Calu3 (cell line): ENCODE measurements at regions not wholly inside any gene's neighbourhood (a gene's known extent, or its start where the extent isn't known, plus 50 kb on each side); places are given as distances from the start of the nearest gene placed in this dataset.

Experiments used
- BruUV-seq: library from RNA; stranded (reverse); fragments of 400-500 nt; replicated peaks from 2 replicates; lab custom pipeline; 2021; lab: Mats Ljungman, UMichigan
- CTCF ChIA-PET: fragments of 300-600 bp; sonication (Branson Sonifier 250); formaldehyde crosslinking; loops from one replicate; lab custom pipeline; 2022; ENCODE audit warnings: antibody characterized with exemption; lab: Charles Lee
- DNase-seq: peaks from one replicate; pipeline ENCODE4 v3.0.0; 2022
- H3K27ac Mint-ChIP-seq: one replicate; pipeline ENCODE4 v1.8.0; 2022; ENCODE audit warnings: mixed read lengths; ENCODE audit not compliant: unreplicated experiment
- H3K27me3 Mint-ChIP-seq: one replicate; pipeline ENCODE4 v1.8.0; 2022; ENCODE audit warnings: mixed read lengths; ENCODE audit not compliant: unreplicated experiment
- H3K36me3 Mint-ChIP-seq: one replicate; pipeline ENCODE4 v1.8.0; 2022; ENCODE audit warnings: mild to moderate bottlenecking, moderate library complexity, mixed read lengths; ENCODE audit not compliant: insufficient read depth, unreplicated experiment
- H3K4me1 Mint-ChIP-seq: one replicate; pipeline ENCODE4 v1.8.0; 2022; ENCODE audit warnings: mild to moderate bottlenecking, low read depth, mixed read lengths; ENCODE audit not compliant: unreplicated experiment
- H3K4me3 Mint-ChIP-seq: one replicate; pipeline ENCODE4 v1.8.0; 2022; ENCODE audit warnings: mild to moderate bottlenecking, low read depth, moderate library complexity, mixed read lengths; ENCODE audit not compliant: unreplicated experiment
- H3K9me3 Mint-ChIP-seq: one replicate; pipeline ENCODE4 v1.8.0; 2022; ENCODE audit warnings: low read depth, mixed read lengths; ENCODE audit not compliant: unreplicated experiment
- intact Hi-C: fragments of 100-400 bp; cut with micrococcal nuclease; formaldehyde crosslinking; loops from one replicate; pipeline ENCODE4 v1.10.0; 2022; ENCODE audit not compliant: unreplicated experiment
- TF ChIP-seq, protein P1 (sequence below): fragments of 200-600 bp; IDR thresholded peaks from one replicate; pipeline ENCODE4 v1.8.0; 2022; ENCODE audit warnings: antibody characterized with exemption; ENCODE audit not compliant: unreplicated experiment

GRCh38 chr4:153060196-153060595 lies 124.1 kb downstream of the FHDC1 start:
- H3K27ac Mint-ChIP-seq: no peak overlapping the region

DNA sequence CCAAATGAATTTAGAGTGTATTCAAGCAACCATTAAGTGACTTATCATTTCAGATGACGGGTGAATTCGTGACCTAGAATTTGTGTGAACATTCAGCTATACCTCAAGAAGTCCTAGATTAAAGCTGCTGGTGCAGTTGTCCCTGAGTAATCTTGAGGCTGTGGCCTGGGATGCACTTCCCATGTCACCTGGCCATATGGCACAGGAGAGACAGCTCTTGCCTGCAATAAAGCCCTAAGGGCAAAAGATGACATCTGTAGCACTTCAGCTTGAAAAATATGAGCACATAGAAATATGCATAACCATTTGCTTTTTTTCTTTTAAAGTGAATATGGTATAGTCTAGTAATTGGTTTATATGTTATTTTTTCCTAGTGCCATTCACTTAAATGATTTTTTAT lies 125.8 kb downstream of the FHDC1 start:
- TF ChIP-seq, protein P1, sequence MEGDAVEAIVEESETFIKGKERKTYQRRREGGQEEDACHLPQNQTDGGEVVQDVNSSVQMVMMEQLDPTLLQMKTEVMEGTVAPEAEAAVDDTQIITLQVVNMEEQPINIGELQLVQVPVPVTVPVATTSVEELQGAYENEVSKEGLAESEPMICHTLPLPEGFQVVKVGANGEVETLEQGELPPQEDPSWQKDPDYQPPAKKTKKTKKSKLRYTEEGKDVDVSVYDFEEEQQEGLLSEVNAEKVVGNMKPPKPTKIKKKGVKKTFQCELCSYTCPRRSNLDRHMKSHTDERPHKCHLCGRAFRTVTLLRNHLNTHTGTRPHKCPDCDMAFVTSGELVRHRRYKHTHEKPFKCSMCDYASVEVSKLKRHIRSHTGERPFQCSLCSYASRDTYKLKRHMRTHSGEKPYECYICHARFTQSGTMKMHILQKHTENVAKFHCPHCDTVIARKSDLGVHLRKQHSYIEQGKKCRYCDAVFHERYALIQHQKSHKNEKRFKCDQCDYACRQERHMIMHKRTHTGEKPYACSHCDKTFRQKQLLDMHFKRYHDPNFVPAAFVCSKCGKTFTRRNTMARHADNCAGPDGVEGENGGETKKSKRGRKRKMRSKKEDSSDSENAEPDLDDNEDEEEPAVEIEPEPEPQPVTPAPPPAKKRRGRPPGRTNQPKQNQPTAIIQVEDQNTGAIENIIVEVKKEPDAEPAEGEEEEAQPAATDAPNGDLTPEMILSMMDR: no peak
- peaks cover 30% of the 10 kb centered on the region for H3K27me3 Mint-ChIP-seq
- no peak for DNase-seq
- H3K36me3 Mint-ChIP-seq: no peaks in the 10 kb centered on the region
- H3K4me3 Mint-ChIP-seq: no peak overlapping the region
- peaks cover 1% of the 10 kb centered on the region for H3K4me1 Mint-ChIP-seq
- CTCF ChIA-PET: interaction anchor here (0.7 kb wide), 1 partner anchor 12 kb away, joined by 3 read pairs; no protein-coding TSS in a partner anchor
- no peaks in the 10 kb centered on the region for H3K9me3 Mint-ChIP-seq
- intact Hi-C loops: no loop called here
- H3K27ac Mint-ChIP-seq: no peak overlapping the region
- BruUV-seq: no TSS peak

More at GRCh38 chr4:153060196-153060595, 124.1 kb downstream of the FHDC1 start:
- Mint-ChIP-seq H3K9me3 (no peaks in the 10 kb centered on the region), H3K36me3 (no peaks in the 10 kb centered on the region), H3K27me3 (peaks cover 48% of the 10 kb centered on the region), H3K4me1 (no peaks in the 10 kb centered on the region), H3K4me3 (no peak overlapping the region)
- TF ChIP-seq, protein P1: no peak
- no TSS peak for BruUV-seq
- intact Hi-C loops: no loop called here
- no peak for DNase-seq
- CTCF ChIA-PET: no interaction called here

DNA sequence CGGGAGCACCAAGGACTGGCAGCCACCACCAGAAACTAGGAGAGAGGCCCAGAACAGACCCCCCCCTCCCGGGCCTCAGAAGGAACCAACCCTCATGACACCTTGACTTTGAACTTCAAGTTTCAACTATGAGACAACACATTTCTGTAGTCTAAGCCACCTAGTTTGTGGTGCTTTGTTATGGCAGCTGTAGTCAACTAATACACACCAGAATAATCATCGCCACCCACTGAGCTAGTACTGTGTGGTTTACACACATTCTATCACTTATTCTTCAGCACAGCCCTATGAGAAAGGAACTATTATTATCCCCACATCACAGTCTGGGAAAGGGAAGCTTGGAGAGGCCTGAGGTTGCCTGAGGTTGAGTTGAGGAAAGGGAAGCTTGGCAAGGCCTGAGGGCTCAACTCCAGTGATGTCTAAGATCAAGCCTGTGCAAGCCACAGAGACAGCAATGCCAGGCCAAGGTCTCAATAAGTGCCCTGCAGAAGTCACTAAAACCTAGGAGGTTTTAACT lies 126.6 kb downstream of the FHDC1 start:
- no TSS peak for BruUV-seq
- Mint-ChIP-seq H3K27ac (no peak overlapping the region), H3K9me3 (no peaks in the 10 kb centered on the region), H3K36me3 (no peaks in the 10 kb centered on the region), H3K27me3 (peaks cover 22% of the 10 kb centered on the region), H3K4me1 (peaks cover 9% of the 10 kb centered on the region), H3K4me3 (no peak overlapping the region)
- no peak for DNase-seq
- CTCF ChIA-PET: no interaction called here
- TF ChIP-seq, protein P1: no peak
- intact Hi-C loops: no loop called here

DNA sequence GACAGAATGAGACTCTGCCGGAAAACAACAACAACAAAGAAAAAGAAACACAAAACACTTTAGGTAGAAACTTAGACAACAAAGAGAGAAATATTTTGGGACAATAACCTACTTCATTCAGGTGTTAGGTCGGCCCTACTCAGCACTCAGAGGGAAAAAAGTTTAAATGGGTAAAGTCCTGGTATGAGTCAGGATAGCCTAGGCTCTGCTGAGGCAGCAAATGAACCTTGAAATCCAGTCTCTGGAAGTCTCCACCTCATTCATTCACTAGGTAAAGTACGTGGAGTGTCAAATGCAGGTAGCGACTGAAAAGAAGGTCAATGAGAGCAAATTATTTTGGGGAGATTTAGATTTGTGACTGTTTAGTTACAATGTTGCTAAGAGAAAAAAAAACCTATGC lies 127.4 kb downstream of the FHDC1 start:
- H3K4me1 Mint-ChIP-seq: peaks cover 9% of the 10 kb centered on the region
- H3K4me3 Mint-ChIP-seq: no peak overlapping the region
- CTCF ChIA-PET: no interaction called here
- intact Hi-C loops: no loop called here
- H3K27ac Mint-ChIP-seq: no peak overlapping the region
- H3K36me3 Mint-ChIP-seq: no peaks in the 10 kb centered on the region
- peaks cover 15% of the 10 kb centered on the region for H3K27me3 Mint-ChIP-seq
- no peak for DNase-seq
- BruUV-seq: no TSS peak
- H3K9me3 Mint-ChIP-seq: no peaks in the 10 kb centered on the region
- TF ChIP-seq, protein P1: no peak
